SH-SY5Y (cell line): ENCODE measurements at regions not wholly inside any gene's neighbourhood (a gene's known extent, or its start where the extent isn't known, plus 50 kb on each side); places are given as distances from the start of the nearest gene placed in this dataset.

Experiments
- GATA2 ChIP-seq: IDR thresholded peaks from 2 replicates; pipeline ENCODE4 v1.6.1; 2011; ENCODE audit warnings: mild to moderate bottlenecking, low read depth, low read length
- GATA3 ChIP-seq: IDR thresholded peaks from 2 replicates; pipeline ENCODE4 v1.6.1; 2011; ENCODE audit warnings: low read depth, mild to moderate bottlenecking, low read length, moderate library complexity

- no peak for TF ChIP-seq GATA2
- no peak for TF ChIP-seq GATA3
Observed at GRCh38 chr12:97293541-97293940, 169.1 kb upstream of the RMST start.
